ENCODE measurements at regions not wholly inside any gene's neighbourhood (a gene's known extent, or its start where the extent isn't known, plus 50 kb on each side); places are given as distances from the start of the nearest gene placed in this dataset.

DNA sequence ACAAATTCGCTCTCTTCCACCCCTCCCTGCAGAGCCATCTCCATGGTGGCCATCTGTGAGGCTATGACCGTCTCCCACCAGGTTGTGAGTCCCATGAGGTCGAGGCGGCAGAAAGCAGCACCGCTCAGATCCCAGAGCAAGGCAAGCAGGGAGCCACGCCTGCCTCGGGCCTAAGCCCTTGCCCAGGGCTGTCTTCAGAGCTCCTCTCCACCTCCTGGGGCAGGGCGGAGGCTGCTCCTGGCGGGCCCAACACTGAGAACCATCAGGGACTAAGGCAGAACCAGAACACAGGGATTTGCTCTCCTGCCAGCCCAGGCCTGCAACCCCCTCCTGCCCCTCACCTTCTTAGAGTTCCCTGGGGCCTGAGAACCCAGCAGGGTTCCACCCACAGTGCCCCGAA, 80.9 kb upstream of the WNT11 start:
- H3K4me2 ChIP-seq (ENCODE audit: insufficient read depth, low read length): no peak overlapping the region
- ChIA-PET CTCF (interaction anchor here (0.9 to 1.6 kb wide), 3 partner anchors 20 to 101 kb away, joined by 3 to 11 read pairs (median 3); no protein-coding TSS in a partner anchor), POLR2A (no interaction called here)
- TF ChIP-seq MYC (IDR thresholded peaks at IDR 0.05; ENCODE audit: low read depth, low read length) (no peak), POLR2AphosphoS5 (IDR thresholded peaks at IDR 0.05; ENCODE audit: insufficient read depth, low read depth, low read length) (no peak), POLR2A (IDR thresholded peaks at IDR 0.05; ENCODE audit: low read depth, low read length) (no peak), EZH2 (IDR thresholded peaks at IDR 0.05; ENCODE audit: borderline replicate concordance, low read depth, low read length, severe bottlenecking) (no peak), FOS (IDR thresholded peaks at IDR 0.05; ENCODE audit: borderline replicate concordance, insufficient read depth, low read length) (no peak), GATA2 (IDR thresholded peaks at IDR 0.05; ENCODE audit: insufficient read depth, insufficient read length, low read depth, low read length) (no peak), JUN (IDR thresholded peaks at IDR 0.05; ENCODE audit: borderline replicate concordance, insufficient read depth, insufficient read length, low read depth) (no peak)
- TF ChIP-seq, protein P1, sequence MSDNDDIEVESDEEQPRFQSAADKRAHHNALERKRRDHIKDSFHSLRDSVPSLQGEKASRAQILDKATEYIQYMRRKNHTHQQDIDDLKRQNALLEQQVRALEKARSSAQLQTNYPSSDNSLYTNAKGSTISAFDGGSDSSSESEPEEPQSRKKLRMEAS (IDR thresholded peaks at IDR 0.05; ENCODE audit: insufficient read depth, insufficient read length): no peak
- TF ChIP-seq, protein P2, sequence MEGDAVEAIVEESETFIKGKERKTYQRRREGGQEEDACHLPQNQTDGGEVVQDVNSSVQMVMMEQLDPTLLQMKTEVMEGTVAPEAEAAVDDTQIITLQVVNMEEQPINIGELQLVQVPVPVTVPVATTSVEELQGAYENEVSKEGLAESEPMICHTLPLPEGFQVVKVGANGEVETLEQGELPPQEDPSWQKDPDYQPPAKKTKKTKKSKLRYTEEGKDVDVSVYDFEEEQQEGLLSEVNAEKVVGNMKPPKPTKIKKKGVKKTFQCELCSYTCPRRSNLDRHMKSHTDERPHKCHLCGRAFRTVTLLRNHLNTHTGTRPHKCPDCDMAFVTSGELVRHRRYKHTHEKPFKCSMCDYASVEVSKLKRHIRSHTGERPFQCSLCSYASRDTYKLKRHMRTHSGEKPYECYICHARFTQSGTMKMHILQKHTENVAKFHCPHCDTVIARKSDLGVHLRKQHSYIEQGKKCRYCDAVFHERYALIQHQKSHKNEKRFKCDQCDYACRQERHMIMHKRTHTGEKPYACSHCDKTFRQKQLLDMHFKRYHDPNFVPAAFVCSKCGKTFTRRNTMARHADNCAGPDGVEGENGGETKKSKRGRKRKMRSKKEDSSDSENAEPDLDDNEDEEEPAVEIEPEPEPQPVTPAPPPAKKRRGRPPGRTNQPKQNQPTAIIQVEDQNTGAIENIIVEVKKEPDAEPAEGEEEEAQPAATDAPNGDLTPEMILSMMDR (IDR thresholded peaks at IDR 0.05; ENCODE audit: extremely low read depth in 1 of 2, insufficient read depth in 1 of 2, low read depth in 1 of 2, low read length in 2 of 2): no peak
- H3K9me3 ChIP-seq (replicated peaks; ENCODE audit: control insufficient read depth, insufficient read depth, low read length): no peaks in the 10 kb centered on the region
- no peaks in the 10 kb centered on the region for H3K27me3 ChIP-seq (ENCODE audit: control insufficient read depth in 2 of 2, insufficient read depth in 2 of 2, low read length in 2 of 2)
- H3K4me3 ChIP-seq (replicated peaks in 1 of 3; ENCODE audit: insufficient read depth in 1 of 3, low read depth in 1 of 3, low read length in 3 of 3): no peak overlapping the region
- H3K36me3 ChIP-seq (ENCODE audit: control insufficient read depth in 2 of 2, extremely low read depth in 1 of 2, insufficient read depth in 2 of 2, low read length in 2 of 2): no peaks in the 10 kb centered on the region
- no peaks in the 10 kb centered on the region for H3K79me2 ChIP-seq (ENCODE audit: control insufficient read depth, insufficient read depth, low read length)
- FAIRE-seq (no peak), DNase-seq (ENCODE audit: low read depth, low spot score) (no peak)
- peaks cover 7% of the 10 kb centered on the region for H3K4me1 ChIP-seq (ENCODE audit: control insufficient read depth, extremely low read depth, insufficient read depth, low read length)
- dilution Hi-C loops (cut with MboI; ENCODE audit: extremely low pct_ligation_motif_present, low sequenced_read_pairs): no loop called here
- H3K27ac ChIP-seq (ENCODE audit: insufficient read depth, low read depth, low read length): no peak overlapping the region
- BruUV-seq (replicated peaks): no TSS peak
- no peak overlapping the region for H3K9ac ChIP-seq (replicated peaks; ENCODE audit: extremely low read depth, insufficient read depth, low read length)
- H3K9me1 ChIP-seq (replicated peaks; ENCODE audit: control insufficient read depth, extremely low read depth, insufficient read depth, low read length): no peaks in the 10 kb centered on the region
- intact Hi-C loops (cut with micrococcal nuclease): loop anchor here (5.0 kb wide), 1 partner anchor 50 kb away; no protein-coding TSS in a partner anchor
- H2AFZ ChIP-seq (ENCODE audit: low read depth, low read length): no peak overlapping the region
- no peaks in the 10 kb centered on the region for H4K20me1 ChIP-seq (replicated peaks; ENCODE audit: control insufficient read depth, extremely low read depth, insufficient read depth, low read length)
